ENCODE measurements at regions not wholly inside any gene's neighbourhood (a gene's known extent, or its start where the extent isn't known, plus 50 kb on each side); places are given as distances from the start of the nearest gene placed in this dataset.

GRCh38 chr4:124065422-124065821 is 647.1 kb downstream of the ANKRD50 start:
- TF ChIP-seq CTCF (conservative IDR thresholded peaks at IDR 0.05; ENCODE audit: low read length): no peak
- TF ChIP-seq EZH2phosphoT487 (IDR thresholded peaks at IDR 0.05; ENCODE audit: borderline replicate concordance, low read depth, low read length): no peak

Measured in OCI-LY7 (cell line).